ENCODE measurements at regions not wholly inside any gene's neighbourhood (a gene's known extent, or its start where the extent isn't known, plus 50 kb on each side); places are given as distances from the start of the nearest gene placed in this dataset.
"Not testable (repeated sequence)": the region's sequence is repeated elsewhere in the genome, so short reads cannot be mapped to it uniquely, and the experiment has no call there.

DNA sequence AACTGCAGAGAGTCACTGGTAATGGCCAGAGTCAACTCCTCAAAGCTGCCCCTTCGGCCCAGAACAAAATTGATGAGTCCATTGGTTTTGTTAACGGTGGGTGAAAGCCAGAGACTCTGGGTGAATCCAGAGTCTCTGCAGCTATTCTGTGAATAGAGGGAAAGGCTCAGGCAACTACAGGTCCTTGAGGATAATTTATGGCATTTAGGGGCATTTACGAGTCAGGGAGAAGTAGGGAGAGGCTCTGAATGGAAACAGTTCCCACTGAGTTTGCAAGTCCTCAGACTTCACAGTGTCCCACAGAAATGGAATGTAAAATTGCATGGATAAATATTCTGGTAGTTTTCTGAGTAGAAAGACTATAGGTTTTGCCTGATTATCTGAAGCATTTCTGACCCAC, 257.8 kb downstream of the SEC61B start:
- DNase-seq (ENCODE audit: low read depth) = no peak

DNA sequence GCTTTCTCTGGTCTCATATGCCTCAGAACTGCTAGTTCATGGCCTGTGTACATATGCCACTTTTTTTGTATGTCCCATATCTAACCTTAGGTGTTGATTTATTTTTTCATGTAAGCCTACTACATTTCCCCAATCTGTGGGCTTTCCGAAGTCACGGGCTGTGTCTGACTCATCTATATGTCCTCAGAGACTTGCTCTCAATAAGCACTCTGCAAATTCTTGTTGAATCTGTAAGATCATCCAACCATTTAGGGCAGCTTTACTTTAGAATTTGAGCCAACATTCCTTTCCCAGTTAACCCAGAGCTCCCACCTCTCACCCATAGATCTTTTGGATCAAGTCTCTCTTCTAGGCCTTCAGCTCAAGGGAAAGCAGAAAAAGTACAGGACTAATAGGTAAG, 263.4 kb downstream of the SEC61B start:
- DNase-seq (ENCODE audit: low read depth) = peak; percentile 85

DNA sequence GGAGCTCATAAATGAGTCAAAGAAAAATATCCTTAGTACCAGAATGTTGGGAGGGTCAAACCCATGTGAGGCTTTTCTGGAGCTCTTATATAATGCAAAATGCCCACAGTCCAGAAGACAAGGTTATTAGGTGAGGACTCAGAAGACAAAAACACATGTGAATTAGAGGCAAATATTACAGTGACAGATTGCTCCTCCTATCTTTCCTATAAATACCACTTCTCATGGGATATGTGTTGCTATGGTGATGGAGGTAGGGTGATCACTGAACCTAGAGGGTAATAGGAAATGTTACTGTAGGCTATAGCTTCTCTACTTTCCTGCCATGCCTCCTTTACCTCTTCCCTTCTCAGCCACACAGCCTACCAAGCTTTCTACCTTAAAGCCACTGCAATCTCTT, 264.6 kb downstream of the SEC61B start:
- no peak for DNase-seq (ENCODE audit: low read depth)

DNA sequence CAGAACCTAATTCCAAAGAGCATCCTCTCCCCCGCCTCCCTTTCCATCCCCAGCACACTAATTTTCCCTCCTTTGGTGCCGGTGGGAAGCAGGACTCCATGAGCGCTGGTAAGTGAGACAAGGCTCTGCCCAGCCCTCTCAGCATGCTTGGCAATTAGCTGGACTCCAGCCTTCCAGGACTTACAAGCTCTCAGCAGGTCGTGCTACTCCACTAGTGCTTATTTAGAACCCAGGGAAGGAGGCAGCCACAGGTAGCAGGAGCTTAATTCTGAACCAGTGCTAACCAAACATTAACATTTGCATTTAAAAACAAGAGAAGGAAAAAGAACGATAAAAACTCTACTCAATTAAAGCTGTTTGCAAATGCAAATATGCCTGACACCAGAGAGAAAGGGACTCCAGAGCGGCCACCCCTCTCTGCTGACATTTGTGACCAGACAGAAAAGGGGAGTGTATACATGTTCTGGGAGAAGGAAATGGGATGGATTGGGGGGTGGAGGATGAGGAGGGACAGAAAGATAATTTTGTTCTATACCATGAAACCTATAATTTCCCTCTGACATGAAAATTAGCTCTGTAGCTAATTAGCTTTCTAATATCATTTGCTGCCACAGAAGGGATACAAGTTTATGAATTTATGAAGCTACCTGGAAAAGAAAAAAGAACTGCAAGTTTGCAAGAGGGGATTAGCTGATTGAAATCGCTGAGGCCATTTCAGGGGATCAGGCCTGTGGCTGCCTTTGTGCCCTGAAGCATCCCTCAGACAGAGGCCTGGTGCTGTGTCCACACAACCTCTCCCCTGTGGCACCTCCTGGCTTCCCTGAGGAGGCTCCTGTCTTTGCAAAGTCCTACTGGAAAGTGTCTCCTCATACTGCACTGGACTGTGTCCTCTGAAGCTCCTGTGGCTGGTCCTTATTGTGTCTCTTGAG, 266.3 kb downstream of the SEC61B start:
- no peak for DNase-seq (ENCODE audit: low read depth)

DNA sequence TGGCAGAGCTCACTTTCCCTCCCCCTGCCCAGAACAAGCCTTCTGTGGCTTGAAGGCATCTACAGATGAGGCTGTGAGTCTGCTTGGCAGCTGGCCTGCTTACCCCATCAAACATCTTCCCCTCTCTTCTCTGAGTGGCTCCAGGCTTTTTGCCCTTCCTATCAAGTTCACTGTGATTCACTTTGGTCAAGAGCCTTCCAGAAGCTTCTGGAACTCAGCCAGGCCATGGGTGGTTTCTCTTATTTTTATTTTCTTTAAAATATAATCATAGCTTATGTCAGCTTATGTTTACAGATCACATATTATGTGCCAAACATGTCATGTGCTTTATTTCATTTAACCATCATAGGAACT, 267.0 kb downstream of the SEC61B start:
- peak; percentile 96 for DNase-seq (ENCODE audit: low read depth)

DNA sequence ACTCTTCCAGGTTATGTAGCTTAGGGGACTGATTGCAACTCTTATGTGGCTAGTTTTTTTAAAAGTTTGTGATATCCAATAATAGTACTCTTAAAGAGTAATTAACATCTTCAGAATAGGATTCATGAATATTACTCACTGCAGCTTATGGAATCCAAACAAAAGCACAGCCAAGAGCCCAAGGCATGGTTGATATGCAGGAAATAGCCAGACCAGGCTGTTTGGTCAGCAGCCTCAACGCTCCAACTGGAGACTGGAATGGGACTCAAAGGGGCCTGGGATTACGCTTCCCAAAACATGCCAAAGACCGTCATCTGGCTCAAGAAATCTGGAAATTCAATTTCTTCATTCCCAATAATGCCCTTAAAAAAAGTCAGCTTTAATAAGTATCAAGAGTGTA, 268.6 kb downstream of the SEC61B start:
- DNase-seq (ENCODE audit: low read depth) = peak; percentile 88

DNA sequence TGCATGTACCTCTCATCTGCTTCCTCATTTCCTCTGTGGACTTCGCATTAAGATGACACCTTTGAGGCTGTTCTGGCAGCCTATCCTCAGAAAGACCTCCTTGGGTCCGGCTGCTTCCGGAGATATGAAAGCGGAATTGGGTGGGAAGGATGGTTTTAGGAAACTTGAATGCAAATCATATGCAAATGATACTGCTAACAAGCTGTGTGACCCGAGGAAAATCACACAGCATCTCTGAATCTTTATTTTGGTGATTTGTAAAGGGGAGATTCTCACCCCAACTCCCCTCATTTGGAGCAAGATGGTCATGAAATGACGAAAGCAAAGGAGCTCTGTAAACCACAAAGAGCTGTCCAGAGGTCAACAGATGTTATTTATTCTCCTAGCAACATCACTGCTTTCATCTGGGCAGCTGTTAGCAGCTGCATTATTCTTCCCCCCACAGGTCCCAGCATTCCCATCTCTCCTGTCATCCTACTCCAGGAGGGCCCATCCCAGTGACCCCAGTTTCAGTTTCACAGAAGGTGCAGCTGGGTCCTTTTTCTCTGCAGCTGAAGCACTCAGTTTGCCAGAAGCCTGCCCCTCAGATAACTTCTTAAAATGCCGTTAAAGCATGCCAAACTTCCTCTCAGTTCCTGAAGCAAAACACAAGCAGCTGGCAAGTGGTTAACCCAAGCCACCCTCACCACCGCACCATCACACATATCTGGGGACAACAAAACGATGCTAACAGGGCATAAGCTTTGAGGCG, 269.5 kb downstream of the SEC61B start:
- peak; percentile 61 for DNase-seq (ENCODE audit: low read depth)

DNA sequence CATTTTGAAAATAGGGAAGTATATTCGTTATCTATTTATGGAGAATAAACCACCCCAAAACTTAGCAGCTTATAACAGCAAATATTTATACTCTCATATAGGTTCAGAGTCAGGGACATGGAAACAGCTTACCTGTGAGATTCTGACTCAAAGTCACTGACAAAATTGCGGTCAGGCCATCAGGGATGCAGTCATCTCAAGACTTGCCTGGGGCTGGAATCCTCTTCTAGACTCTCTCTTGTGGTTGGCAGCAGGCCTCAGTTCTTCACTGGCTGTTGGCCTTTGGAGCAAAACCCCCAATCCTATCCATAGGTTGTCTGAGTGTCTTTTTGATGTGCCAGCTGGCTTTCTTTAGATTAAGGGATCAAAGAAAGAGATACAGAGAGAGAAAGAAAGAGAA, 275.6 kb downstream of the SEC61B start:
- DNase-seq (ENCODE audit: low read depth) = no peak

DNA sequence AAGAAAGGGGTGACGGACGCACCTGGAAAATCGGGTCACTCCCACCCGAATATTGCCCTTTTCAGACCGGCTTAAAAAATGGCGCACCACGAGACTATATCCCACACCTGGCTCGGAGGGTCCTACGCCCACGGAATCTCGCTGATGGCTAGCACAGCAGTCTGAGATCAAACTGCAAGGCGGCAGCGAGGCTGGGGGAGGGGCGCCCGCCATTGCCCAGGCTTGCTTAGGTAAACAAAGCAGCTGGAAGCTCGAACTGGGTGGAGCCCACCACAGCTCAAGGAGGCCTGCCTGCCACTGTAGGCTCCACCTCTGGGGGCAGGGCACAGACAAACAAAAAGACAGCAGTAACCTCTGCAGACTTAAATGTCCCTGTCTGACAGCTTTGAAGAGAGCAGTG, 276.9 kb downstream of the SEC61B start:
- DNase-seq (ENCODE audit: low read depth) = not testable (repeated sequence)

DNA sequence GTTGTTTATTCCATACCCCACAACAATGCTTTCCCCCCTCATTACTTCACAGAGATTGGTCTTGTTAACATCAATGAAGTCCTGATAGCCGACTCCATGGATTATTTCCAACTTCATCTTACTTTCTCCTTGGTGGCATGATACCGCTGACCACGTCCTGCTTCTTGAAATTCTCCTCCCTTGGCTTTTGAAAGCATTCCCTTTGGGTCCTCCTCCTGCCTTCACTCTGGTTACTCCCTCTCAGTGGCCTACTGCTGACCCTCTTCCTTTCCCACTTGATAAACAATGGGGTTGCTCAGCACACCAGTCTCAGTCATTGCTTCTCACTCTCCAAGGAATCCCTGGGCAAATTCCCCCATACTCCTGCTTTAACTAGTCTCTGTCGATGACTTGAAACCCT, 283.9 kb downstream of the SEC61B start:
- DNase-seq (ENCODE audit: low read depth) = peak; percentile 87

DNA sequence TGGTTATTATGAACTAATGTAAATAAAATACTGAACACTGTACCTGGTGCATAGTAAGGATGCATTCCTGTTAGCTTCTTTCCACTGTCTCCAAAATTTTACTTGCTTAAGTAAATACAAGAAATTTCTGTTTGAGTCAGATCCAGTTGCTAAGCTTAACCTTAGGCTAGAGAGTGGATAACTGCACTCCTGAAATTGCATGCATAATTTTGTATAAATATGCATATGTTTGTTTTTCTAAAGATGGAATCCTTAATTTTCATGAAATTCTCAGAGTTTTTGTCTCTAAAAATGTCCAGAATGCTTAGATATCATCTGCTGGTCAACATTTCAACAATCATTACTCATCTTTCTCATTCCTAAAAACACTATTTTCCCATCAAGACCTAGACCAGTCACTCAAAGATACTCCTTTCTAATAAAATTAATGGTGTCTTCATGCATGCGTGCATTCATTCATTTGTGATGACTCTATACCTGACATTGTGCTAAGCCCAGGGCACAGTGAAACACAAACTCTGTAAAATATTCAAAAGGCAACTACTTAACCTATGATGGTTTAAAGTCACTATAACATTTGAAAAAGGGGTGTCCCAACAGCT, 284.8 kb downstream of the SEC61B start:
- DNase-seq (ENCODE audit: low read depth) = peak; percentile 93

DNA sequence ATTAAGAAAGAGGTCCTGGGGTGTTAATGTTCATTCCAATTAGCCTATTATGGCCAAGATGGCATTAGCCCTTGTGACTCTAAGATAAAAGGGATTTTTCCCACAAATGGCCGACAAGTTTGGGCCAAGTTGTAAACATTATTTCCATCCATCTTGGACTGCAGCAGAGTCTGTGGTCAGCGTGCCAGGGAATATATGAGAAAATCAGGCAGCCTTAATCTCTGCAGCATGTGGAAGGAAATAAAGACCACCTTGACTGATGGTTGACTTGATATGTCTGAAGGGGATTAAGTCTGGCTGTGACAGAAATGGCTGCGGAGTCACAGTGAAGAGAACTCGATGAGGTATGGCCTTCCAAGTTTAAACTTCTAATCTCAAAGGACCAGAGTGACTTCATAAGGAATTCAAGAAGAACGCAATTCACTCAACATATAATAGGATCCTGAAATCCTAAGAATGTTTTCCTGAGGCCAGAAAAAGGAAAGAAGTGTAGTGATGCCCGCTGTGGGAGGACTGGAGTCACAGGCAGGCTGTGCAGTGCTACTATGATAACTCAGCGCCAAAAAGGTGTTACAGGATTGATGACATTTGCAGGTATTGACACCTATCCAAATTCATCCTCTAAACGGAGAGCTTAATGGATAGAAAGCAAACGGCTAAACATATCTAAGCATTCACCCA, 287.1 kb downstream of the SEC61B start:
- peak; percentile 22 for DNase-seq (ENCODE audit: low read depth)

DNA sequence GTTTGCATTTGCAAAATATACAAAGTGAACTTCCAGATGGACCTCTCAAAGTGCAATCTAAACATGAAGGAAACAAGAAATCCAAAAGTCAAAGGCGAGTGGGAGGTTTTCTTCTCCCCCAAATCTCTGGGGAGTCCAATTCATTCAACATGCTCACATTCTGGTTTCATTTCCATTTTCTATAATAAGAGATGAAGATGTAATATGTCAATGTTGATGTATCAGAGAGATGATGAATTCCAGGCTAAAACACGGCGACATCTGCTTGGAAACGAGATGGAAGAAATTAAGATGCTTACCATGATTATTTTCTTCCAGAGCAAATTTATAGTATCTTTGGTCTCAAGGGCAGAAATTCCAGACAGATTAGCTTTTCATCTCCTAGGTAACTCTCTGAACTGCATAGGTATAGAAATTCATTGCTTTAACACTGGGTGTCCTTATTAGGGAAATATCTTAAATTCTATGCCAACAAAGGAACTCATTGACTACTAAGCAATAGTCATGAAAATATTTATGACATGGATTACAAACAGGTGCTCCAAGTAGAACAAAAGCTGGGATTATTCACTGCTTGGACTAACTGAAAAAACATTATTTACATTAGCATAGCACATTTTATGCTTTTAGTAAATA, 287.9 kb downstream of the SEC61B start:
- no peak for DNase-seq (ENCODE audit: low read depth)

DNA sequence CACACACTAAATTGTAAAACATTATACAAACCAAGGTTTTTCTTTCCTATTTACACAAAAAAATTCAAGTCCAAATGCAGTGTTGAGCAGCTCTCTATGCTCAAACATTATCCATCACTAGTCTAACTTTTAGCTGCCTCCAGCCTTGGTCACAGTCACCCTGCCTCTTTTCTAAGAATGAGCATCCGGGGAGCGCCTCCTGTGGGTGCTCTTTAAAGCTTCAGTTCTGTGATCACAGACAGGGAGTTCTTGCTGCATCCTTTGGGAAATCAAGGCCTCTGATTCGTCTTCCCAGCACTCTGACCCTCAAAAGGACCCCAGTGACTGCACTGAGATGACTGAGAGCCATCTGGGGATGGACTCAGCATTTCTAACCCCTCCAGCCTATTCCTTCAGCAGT, 289.6 kb downstream of the SEC61B start:
- peak; percentile 16 for DNase-seq (ENCODE audit: low read depth)

DNA sequence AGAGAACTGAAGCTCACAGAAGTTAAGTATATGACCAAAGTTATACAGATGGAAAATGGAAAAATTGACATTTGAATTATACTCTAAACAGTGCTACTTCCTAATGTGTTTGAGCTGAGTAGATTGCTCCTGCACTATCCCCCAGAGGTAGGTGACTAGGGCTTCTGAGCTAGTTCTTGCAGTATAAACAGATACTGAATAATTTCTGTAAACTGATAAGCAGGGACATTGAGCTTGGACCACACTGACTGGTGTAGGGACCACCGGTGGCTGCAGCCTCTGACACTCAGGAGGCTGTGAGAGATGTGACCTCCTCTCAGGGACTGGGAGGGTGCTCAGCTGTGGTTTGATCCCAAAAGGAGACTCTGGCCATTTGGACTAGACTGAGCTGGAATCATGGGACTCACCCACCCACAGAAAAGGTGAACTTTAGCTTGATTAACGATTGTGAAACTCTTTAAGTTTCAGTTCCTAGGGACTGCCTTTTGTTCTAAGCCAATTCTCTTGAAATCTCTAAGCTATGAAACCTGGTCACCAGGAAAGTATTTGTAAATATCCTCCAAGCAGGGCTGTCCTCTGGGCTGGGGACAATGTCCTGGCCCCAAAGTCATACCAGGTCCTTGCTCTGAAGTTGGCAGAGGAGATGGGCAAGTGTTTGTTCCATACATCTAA, 291.5 kb downstream of the SEC61B start:
- DNase-seq (ENCODE audit: low read depth) = no peak

DNA sequence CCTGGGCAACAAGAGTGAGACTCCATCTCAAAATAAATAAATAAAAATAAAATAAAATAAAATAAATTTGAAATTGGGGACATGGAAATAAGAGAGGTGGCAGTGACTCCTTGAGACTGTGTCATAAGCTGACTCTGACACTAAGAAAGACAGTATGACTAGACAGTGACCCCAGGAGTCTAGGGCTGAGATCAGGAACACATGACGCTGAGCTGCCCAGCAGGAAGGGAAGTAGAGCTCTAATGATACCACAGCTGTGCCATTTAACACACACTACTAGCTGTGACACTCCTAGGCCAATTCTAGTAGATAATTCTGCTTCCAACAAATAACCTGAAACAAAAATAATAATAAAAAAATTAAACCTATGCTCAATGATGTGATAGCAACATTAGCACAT, 293.0 kb downstream of the SEC61B start:
- no peak for DNase-seq (ENCODE audit: low read depth)

DNA sequence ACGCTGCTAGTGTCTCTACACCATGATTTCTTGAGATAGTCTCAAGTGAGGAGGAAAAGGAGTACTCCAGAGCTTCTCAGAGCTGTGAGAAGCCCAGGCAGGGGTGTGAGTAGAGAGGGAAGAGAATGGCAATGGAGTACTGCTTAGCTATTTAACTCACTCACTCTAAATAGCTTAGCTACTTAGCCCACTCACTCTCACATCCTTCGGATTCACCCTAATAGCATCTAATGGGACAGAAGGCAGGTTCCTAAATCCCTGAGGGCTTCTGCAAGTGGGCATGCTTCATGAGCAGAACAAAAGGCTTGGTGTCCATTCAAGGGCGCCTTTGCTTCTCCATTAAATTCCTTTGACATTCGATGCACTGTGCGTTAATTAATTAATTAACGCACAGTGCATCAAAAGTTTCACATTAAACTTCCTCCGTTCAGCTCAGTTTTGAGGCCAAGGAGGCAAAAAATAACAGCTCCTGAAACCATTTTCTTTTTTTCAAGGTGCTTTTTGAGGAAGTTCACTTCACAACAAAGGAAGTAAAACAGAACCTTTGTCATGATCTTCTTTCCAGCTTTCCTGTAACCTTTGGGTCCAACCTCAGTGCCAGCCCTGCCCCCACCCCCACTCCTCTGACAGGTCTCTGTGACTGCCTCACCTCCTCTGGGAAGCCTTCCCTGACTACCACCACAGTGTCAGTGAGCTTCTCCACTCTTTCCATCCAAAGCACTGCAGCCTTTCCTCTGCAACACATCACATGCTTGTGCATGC, 294.0 kb downstream of the SEC61B start:
- DNase-seq (ENCODE audit: low read depth) = no peak

DNA sequence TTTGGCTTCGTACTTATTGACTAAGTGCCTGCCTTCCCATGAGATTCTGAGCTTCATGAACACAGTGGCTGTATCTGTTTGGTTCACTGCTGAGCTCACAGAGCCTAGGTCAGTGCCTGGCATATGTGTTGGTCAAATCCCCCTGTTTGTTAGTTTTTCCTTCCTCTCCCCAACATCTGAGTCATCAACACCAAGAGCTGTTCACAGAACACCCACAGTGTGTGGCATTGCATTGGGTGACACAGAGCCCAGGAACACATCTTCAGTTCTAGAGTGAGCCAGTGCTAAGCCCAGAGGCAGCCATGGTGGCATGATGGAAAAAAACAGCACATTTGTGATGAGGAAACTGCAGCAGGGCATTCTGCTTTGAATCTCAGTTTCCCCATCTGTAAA, 294.6 kb downstream of the SEC61B start:
- DNase-seq (ENCODE audit: low read depth) = peak; percentile 36

DNA sequence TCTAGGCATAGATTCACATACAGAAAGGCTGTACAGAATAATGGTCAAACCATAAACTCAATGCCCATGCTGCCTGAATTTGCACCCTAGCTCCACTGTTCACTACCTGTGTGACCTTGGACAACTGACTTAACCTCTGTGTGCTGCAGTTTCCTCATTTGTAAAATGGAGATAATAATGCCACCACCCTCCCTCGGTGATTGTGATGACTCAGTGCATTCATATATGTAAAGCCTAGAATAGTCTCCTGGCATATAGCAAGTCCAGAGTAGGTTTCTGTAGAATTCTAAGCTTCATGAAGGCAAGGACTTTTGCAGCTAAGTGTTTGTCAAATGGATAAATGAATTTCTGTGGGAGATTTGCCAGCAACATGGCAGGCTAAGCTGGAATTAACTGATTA, 297.8 kb upstream of the NR4A3 start:
- DNase-seq (ENCODE audit: low read depth) = no peak

DNA sequence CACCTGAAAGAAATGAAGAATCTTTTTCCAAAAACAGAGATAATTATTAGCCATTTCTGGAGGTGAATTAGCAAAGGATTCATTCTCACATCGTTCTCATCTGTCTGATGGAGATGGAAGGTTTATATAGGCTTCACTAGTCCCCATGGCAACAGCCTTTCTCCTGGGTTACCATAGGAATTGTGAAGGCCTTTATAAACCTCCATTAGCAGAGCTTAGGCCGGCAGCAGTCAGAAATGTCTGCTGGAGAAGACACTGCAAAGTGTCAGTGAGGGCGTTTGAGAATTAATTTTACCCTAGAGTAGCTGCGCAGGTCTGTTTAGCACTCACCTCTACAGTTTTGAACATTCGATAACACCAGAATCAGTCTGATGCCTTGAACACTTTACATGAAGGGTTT, 290.4 kb upstream of the NR4A3 start:
- DNase-seq (ENCODE audit: low read depth) = no peak

DNA sequence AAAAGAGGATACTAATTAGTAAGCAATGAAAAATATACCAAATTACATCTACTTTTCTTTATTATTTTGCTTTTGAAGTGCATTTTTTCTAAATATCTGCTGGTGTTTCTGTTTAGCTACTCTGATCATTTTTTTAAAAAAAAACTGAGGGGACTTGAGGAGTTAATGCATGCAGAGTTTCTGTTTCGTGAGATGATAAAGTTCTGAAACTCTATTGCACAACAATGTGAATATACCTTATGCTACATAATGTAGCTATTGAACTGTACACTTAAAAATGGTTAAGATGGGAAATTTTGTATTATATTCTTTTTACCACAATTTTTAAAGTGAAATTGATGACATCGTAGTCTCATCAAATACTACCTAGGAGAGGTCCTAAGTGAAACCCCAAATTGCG, 288.3 kb upstream of the NR4A3 start:
- no peak for DNase-seq (ENCODE audit: low read depth)
